Liver (tissue), 3 donors: ENCODE measurements at regions not wholly inside any gene's neighbourhood (a gene's known extent, or its start where the extent isn't known, plus 50 kb on each side); places are given as distances from the start of the nearest gene placed in this dataset.

Source experiments
- CTCF ChIP-seq: fragments of 150-350 bp; IDR thresholded peaks from 2 replicates; pipeline ENCODE4 v1.5.1; 2017; ENCODE audit warnings: improper control_type of control experiment, low read depth, low read length; ENCODE audit not compliant: missing input control
- EGR1 ChIP-seq, 2 donors: IDR thresholded peaks; 2 replicates each; pipeline ENCODE4 v1.6.1; 2016 to 2018; ENCODE audit warnings: antibody characterized with exemption in 2 of 2, low read depth in 2 of 2
- HNF4G ChIP-seq: IDR thresholded peaks from 2 replicates; pipeline ENCODE4 v1.6.1; 2016; ENCODE audit warnings: antibody characterized with exemption
- MAX ChIP-seq: IDR thresholded peaks from 2 replicates; pipeline ENCODE4 v1.6.1; 2016; ENCODE audit warnings: antibody characterized with exemption
- REST ChIP-seq: IDR thresholded peaks from 2 replicates; pipeline ENCODE4 v1.6.1; 2016; ENCODE audit warnings: antibody characterized with exemption, mild to moderate bottlenecking
- SP1 ChIP-seq: IDR thresholded peaks from 2 replicates; pipeline ENCODE4 v1.6.1; 2018; ENCODE audit warnings: antibody characterized with exemption, mild to moderate bottlenecking
- TAF1 ChIP-seq: conservative IDR thresholded peaks from 2 replicates; pipeline ENCODE4 v1.6.1; 2016; ENCODE audit warnings: antibody characterized with exemption, mild to moderate bottlenecking
- donor health status: healthy.
- donor health status: healthy.

- TF ChIP-seq CTCF: no peak
- TF ChIP-seq HNF4G: no peak
- peak; percentile 70 for TF ChIP-seq TAF1
- peak; percentile 94 for TF ChIP-seq MAX
- TF ChIP-seq SP1: peak; percentile 89
- peak; percentile 71 for TF ChIP-seq REST
- peak; percentile 26 to 78 for TF ChIP-seq EGR1 (IDR thresholded peaks at IDR 0.05; ENCODE audit: low read depth in 2 of 2)
Observed at GRCh38 chr7:106568680-106569499, 92.1 kb downstream of the CCDC71L start.
